ENCODE measurements at regions not wholly inside any gene's neighbourhood (a gene's known extent, or its start where the extent isn't known, plus 50 kb on each side); places are given as distances from the start of the nearest gene placed in this dataset.

DNA sequence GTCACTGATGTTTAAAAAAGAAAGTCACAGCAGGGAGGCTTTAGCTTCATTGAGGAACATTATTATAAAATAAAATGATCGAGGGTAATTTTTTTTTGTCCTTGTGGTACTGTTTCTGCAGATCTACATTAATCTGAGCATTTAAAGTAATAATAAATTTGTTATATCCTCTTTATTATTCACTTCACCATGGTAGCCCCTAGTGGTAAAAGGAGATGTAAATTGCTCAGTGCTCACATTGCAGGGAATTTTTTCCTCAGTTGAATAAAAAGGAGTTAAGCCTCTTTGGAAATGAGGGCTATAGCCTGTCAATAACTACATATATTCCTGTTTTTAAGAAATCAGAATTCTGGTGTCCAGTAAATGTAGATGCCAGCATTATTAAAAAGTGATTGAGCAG lies 99.7 kb upstream of the VPREB1 start:
- no peak for DNase-seq

DNA sequence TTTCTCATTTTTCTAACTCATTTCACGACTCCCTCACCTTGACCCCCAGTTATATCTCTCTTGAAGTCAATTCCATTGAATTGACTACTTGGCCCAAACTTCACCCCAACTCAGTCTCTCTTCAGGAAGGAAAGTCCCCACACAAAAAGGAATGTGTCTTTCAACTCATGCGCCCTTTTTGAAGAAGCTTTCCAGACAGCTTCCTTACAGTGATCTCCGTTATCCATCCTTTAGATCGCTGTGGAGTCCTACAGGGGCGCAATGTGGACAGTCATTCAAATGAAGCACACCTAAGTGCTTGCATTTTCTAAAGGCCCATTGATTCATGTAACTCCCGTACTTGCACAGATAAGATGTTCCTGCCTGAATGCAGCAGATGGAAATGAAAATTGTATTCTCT lies 101.1 kb upstream of the VPREB1 start:
- no peak for DNase-seq

DNA sequence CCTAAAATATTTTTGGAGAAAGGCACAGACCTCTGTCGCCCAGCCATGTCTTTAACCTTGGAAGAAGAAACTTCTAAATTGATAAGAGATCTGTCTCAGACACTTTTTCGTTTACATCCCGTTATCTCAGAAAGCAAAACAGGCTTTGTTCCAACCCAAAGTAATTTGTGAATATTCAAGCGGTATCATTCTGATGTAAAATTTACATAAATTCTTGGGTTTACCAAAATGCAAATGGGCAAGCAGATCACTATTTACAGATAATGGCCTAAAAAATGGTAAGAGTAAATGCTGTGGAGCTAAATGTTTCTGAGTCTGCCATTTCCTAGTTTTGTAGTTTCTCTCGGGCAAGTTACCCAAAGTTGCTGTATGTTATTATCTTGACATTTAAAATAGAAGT lies 101.9 kb upstream of the VPREB1 start:
- no peak for DNase-seq

DNA sequence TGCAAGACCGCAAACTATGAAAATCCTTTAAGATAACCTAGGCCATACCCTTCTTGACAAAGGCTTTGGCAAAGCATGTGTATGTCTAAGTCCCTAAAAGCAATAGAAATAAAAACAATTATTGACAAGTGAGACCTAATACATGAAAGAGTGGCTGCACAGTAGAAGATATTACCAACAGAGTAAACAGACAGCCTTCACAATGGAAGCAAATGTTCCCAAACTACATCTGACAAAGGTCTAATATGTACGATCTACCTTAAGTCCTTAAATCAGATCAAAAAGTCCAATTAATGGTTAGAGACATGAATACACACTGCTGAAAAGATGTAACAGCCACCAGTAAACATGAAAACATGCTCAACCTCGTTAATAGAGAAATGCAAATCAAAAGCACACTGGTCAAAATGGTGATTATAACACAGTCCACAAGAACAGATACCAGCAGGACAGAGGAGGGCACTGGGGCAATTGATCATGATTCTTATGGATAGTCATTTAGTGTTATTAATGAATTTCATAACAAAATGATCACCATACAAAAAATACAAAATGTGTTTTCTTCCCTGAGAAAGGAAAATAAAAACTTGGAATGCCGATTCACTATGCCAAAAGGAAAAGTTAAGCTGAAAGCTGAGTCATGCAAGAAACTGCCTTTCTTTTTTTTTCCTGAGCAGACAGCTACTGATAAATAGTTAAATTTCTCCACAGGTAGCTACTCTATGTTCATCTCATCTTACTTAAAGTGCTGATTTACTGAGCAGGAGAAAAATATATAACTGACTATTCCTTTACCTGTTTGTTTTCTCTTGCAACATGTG lies 102.6 kb upstream of the VPREB1 start:
- DNase-seq, result no peak

DNA sequence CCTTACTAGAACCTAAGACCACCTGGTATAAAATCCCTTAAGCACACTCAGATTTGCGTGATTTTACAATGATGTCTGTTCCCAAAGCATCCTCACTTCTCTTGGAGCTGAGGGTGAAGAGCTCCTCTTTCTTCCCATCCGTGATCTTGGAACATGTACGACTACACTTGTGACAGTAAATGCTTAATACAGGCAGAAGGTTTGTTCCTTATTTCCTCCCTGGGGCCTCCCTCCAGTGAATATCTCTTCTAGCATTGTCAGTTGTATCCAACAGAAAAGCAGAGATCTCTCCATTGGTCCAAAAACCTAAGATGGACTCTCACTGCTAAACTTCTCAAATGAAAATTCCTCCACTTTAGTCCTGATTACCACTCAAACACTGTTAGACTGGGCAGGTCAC lies 103.6 kb upstream of the VPREB1 start:
- DNase-seq, result no peak

DNA sequence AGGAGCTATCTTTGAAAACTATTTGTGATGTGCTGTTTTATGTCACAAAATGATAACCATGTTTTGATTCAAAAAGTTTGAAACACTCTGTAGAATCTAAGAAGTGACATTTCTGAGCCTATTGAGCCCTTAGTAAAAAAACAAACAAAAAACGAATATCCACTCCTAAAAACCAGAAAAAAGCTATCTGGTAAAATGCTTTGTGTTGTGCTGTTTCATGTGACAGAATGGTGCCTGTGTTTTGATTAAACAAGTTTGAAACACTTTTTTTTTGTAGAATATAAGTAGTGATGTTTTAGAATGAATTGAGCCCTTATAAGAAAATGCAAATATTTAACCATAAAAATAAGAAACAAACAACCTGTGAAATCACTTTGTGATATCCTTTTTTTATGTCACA lies 105.2 kb upstream of the VPREB1 start:
- no peak for DNase-seq

DNA sequence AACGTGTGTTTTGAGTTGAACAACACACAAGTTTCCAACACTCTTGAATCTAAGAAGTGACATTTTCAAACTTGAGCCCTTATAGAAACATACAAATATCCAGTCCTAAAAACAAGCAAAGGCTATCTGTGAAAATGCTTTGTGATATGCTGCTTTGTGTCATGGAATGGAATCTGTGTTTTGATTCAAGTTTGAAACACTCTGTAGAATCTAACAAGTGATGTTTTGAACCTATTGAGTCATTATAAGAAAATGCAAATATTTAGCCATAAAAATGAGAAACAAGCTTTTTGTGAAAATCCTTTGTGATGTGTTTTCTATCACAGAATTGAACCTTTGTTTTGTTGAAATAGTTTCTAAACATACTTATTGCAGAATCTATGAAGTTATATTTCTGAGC lies 105.7 kb upstream of the VPREB1 start:
- no peak for DNase-seq

DNA sequence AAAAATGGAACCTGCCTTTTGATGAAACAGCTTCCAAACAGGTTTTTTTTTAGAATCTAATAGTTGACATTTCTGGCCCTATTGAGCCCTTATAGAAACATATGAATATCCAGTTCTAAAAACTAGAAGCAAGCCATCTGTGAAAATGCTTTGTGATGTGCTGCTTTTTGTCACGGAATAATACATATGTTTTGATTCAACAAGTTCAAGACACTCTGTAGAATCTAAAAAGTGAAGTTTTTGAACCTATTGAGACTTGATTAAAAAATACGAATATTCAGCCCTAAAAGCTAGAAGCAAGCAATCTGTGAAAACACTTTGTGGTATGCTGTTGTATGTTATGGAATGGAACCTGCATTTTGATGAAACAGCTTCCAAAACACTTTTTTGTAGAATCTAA lies 106.7 kb upstream of the VPREB1 start:
- DNase-seq, result no peak

DNA sequence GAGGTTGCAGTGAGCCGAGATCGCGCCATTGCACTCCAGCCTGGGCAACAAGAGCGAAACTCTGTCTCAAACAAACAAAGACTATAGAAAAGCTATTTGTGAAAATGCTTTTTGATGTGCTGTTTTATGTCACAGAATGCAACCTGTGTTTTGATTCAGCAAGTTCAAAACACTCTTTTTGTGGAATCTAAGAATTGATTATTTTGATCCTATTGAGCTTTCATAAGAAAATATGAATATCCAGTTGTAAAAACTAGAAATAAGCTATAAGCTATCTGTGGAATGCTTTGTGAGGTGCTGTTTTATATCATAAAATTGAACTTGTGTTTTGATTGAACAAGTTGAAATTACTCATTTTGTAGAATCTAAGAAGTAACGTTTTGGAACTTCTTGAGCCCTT lies 110.7 kb upstream of the VPREB1 start:
- no peak for DNase-seq

DNA sequence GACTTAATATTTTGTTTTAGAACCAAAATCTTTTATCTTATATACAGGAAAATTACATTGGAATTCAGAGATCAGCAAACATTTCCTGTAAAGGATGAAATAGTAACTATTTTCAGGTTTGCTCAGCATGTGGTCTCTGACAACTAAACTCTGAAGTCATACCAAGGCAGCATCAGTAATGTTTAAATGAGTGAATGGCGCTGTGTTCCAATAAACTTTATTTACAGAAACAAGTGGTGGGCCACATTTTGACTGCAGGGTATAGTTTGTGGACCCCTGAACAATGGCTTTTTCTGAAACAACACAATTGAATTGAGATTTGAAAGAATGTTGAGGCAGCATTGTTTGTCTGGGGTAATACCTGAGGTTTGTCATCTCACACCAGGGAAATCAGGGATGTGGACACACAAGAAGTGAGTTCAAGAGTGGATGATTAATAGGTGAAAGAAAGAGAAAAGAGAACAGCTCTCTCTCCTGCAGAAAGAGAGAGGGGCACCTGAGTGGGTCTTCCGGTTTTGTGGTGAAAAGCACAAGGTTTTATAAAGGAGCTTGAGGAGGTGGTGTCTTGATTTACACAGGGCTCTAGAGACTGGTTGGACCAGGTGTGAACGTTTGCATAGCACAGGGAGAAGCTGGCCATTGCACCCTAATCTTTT lies 113.5 kb upstream of the VPREB1 start:
- no peak for DNase-seq

DNA sequence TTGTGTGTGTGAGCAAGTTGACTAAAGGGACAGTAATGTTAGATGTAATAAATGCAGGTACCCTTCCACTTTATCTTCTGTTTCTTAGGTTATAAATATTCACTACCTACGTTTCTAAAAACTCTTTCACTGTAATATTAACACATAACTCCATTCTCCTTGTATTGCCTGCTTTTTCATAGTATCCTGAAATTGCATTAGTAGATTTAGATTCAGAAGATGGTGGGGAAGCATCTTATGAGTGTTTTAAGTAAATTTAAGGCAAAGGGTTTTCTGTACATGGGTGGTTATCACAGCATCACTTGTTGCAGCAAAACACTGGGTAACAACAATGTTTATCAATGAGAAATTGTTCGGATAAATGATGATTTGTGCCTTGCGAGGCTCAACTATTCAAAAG lies 115.2 kb upstream of the VPREB1 start:
- no peak for DNase-seq

DNA sequence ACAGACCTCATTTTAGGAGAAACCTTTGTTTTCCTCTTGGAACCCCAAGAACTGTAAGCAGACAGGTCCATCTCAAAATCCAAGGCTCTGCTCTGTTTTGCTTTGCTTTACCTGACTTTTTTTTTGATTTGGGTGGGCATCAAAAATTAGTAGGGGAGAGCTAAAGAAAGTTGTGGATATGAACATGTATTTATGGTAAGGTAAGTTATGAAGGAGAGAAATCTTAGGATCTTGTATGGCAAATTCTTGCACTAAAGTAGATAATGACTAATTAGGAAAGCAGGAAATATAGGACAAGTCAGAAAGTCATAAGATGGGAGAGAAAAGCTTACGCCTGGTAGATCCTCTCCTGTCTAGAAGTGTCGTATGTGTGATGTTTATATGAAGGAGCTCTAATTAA lies 116.1 kb upstream of the VPREB1 start:
- no peak for DNase-seq

DNA sequence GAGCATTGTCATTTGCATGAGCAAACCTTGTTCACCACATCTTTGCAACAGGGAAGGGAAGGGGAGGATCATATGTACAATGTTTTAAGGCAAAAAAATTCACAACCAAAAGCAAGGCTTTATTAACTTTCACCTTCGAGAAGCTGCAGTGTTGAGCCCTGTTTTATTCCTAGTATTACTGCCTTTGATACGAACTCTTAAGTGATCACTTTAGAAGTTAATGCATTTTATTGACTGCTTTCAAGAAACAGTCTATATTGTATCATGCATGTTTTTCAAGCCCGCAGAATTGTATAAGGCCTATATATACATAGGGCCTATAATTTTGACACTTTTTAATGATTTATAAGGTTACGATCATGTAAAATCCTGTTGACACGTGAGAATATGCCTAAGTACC lies 117.5 kb upstream of the VPREB1 start:
- DNase-seq, result no peak

DNA sequence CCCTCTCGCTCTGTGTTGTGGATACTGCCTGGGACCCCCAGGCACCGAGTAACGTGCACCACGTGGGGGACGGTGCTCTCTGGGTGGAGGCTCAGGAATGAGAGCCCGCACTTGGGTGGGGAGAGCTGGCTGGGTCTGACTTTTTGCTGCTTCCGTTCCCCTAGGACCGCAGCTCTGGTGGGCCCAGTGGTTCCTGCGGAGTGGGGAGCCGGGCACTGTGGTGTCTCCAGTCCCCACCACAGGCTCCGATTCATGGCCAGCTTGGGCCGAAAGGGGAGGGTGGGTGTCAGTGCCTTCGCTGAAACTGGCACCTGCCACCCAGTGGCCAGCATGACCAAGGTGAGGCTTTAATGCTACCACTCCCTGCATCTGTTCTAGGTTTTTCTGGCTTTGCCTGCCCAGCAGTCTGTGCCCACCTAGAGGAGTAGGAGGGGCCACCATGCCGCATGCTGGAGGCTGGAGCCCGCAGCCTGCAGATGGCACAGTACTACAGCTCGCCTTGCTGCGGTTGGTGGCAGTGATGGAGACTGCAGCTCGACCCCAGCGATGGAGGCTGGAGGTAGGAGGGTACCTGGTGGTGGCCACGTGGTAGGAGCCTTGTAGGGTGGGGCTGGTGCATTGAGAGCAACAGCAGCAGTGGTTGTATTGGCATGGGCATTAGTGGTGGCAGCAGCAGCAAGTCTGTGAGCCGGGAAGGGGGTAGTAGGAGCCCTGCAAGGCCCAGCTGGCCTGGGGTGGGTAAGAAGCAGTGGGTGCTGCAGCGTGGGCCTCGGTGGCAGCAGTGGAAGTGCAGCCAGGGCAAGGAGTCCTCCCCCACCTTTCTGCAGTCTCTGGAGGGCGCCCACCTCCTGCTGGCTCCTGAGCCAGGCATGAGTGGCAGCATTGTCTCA lies 118.8 kb upstream of the VPREB1 start:
- no peak for DNase-seq

DNA sequence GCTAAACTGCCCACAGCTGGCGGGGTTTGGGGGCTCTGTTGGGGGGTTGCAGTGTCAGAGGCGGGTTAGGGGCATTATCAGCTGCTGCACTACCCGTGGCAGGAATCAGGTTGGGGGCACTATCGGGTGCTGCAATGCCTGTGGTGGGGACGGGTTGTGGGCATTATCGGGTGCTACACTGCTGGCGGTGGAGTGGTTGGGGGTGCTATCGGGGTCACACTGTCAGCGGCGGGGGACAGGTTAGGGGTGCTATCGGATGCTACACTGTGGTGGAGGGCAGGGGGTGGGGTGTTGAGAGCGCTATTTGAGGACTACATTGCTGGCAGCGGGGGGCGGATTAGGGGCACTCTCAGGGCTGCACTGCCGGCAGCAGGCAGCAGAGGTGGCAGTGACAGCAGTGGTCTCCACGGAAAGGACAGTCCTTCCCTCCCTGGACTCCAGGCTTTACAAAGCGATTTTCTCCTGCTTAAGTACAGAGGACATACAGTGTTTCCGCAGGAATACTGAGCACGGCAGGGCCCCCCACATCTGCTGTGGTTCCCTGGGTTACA lies 119.5 kb upstream of the VPREB1 start:
- DNase-seq, result no peak

DNA sequence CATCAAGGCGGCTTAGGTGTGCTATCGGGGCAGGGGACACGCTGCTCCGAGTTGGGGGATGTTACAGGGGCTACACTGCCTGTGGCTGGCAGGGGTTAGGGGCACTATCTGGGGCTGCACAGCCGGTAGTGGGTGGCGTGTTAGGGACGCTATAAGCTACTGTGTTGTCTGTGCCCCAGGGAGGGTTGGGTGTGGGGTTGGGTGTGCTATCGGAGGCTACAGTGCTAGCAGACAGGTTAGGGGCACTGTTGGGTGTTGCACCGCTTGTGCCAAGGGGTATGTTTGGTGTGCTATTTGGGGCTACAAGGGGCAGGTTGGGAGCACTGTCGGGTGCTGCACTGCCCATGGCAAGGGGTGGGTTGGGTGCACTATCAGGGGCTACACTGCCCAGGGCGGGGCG lies 120.2 kb upstream of the VPREB1 start:
- no peak for DNase-seq

DNA sequence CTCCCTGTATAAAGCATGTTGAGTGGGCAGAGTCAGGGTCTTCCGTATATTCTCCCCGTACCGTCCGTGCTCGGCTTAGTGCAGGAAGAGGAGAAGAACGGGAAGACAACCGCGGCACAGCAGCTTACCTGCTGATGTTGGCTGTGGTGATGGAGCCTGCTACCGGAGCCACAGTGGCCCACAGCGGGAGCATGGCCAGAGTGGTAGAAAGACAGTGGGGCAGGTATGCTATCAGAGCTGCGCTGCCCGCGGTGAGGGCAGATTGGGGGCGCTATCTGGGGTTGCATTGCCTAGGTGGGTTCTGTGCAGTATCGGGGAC lies 120.7 kb upstream of the VPREB1 start:
- no peak for DNase-seq

DNA sequence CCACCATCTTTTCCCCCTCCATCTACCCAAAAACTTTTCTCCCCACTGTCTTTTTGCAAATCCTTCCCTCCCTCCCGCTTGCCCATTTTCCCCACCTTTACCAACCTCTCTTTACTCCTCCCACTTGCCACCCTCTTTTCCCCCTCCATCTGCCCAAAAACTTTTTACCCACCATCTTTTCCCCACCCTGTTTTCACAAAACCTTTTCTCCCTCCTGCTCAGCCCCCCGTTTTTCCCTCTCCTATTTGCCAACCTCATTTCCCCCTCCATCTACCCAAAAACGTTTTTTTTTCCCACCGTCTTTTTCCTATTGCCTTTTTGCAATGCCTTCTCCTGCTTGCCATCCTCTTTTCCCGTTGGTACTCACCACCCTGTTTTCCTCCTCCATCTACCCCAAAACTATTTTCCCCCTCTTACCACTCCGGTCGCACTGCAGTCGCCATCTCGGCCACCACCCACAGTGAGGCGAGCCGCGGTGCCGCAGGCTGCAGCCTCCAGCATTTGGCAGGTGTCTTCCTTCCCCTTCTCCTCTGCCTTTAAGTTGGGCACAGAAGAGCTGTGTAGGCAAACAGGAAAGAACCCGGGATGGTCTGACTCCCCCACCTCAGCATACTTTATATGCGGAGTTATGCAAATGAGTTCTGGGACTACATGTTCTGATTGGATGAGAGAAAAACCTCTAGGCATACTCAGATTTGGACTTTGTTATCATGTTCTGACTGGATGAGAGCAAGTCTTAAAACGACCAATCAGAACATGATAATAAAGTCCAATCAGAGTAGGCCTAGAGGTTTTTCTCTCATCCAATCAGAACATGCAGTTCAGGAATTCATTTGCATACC lies 121.2 kb upstream of the VPREB1 start:
- no peak for DNase-seq

DNA sequence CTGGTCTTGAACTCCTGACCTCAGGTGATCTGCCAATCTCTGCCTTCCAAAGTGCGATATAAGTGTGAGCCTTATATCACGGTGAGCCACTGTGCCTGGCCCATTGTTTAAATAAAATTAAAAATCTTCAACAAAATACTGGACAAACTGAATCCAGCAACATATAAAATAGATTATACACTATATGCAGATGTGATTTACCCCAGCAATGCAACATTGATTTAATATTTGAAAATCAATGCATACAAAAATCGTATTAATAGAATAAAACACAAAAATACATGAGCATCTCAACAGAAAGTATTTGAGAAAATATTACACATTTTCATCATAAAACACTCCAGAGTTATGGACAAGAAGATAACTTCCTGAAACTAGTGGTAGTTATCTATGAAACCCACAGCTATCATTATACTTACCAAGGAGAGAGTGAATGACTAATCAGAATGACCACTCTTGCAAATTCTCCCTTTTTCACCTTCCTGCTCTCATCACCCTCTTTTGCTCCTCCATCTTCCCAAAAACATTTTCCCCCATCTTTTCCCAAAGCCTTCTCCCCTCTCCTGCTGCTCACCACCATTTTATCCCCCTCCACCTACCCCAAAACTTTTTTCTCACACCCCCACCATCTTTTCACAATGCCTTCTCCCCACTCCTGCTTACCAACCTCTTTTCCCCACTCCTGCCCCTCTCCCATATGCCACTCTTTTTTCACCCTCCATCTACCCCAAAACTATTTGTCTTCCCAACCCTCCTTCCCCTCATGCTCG lies 122.1 kb upstream of the VPREB1 start:
- no peak for DNase-seq

DNA sequence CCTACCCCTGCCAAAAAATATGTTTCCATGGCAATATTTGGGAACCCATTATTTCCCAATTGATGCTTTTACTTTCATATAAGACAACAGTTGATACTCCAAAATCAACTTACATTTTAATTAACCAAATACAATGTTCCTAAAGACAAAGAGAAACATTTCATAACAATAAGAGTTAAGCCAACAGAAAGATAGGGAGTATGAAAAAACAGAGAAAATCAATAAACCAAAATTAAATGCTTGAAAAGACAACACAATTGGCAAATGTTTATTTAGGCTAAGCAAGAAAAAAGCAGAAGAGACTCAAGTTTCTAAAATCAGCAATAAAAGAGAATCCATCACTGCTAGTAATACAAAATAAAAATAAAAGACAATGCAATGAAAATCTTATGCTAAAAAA lies 123.1 kb upstream of the VPREB1 start:
- no peak for DNase-seq

DNA sequence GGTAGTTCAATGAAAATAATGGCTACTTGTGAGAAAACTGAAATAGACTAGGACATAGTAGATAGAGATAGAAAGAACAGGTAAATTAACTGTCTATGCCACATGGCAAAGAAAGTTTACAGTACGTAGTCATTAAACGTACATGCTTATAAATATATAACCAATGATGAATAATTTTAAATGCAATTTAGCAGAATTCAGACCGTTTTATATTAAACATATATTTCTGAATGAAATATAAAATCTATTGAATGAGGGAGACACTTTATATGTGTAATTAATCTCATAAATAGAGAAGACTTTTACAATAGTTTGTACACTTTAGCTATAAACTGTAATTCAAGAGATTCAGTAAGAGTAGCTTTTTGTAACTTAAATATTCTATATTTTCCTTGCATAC lies 124.4 kb upstream of the VPREB1 start:
- no peak for DNase-seq

DNA sequence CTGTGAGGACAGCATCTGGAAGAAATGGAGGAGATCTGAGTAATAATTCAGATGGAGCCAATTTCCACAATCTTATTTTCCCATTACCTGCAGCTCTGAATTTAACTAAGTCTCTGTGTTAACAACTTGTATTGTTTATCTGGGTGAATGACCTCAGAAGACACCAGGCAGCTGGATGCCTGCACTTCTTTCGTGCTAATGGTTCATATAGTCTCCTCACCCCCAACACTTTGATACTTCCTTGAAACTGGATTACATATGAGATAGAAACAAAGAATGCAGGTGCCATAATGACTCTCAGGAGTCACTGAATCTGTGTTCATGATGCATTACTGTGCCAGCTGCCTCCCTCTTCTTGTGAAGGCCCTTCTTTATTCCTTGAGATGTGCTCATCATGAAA lies 125.6 kb upstream of the VPREB1 start:
- no peak for DNase-seq

Measured in activated T-cell treated with anti-CD3 and anti-CD28 coated beads, Interleukin-2, amount 50 U/mL, for 1 hour (primary cell).